ENCODE measurements at regions not wholly inside any gene's neighbourhood (a gene's known extent, or its start where the extent isn't known, plus 50 kb on each side); places are given as distances from the start of the nearest gene placed in this dataset.

GRCh38 chrX:13463608-13464007, 105.8 kb upstream of the EGFL6 start (continued):
- no peak for TF ChIP-seq SP1 (IDR thresholded peaks at IDR 0.05; ENCODE audit: low read depth, low read length)
- no peak for TF ChIP-seq JUN (IDR thresholded peaks at IDR 0.05; ENCODE audit: low read depth, low read length)
- no peak for TF ChIP-seq CHD1 (IDR thresholded peaks at IDR 0.05; ENCODE audit: low read depth, low read length)
- TF ChIP-seq POU5F1 (IDR thresholded peaks at IDR 0.05; ENCODE audit: low read depth, low read length), result no peak
- no peak for TF ChIP-seq RFX5 (IDR thresholded peaks at IDR 0.05; ENCODE audit: borderline replicate concordance, low read depth, low read length)
- no peak for TF ChIP-seq RXRA (IDR thresholded peaks at IDR 0.05; ENCODE audit: insufficient read depth, low read depth, low read length)
- no peak for TF ChIP-seq CTBP2 (IDR thresholded peaks at IDR 0.05; ENCODE audit: borderline replicate concordance, insufficient read depth, insufficient read length, low read length)
- TF ChIP-seq, protein P1, sequence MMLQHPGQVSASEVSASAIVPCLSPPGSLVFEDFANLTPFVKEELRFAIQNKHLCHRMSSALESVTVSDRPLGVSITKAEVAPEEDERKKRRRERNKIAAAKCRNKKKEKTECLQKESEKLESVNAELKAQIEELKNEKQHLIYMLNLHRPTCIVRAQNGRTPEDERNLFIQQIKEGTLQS (IDR thresholded peaks at IDR 0.05; ENCODE audit: insufficient read depth, low read depth, low read length), result no peak
- TF ChIP-seq E2F6 (IDR thresholded peaks at IDR 0.05), result no peak
- no peak for TF ChIP-seq CEBPB (IDR thresholded peaks at IDR 0.05; ENCODE audit: low read depth, low read length)
- TF ChIP-seq TEAD4 (IDR thresholded peaks at IDR 0.05; ENCODE audit: low read depth, low read length), result no peak
- TF ChIP-seq RNF2 (IDR thresholded peaks at IDR 0.05; ENCODE audit: borderline replicate concordance, low read depth, low read length, missing control alignments, poor library complexity, severe bottlenecking), result no peak
- TF ChIP-seq HDAC2 (IDR thresholded peaks at IDR 0.05; ENCODE audit: borderline replicate concordance in 1 of 2, low read depth in 2 of 2, low read length in 2 of 2), result no peak
- TF ChIP-seq POLR2AphosphoS5 (IDR thresholded peaks at IDR 0.05; ENCODE audit: low read depth, low read length), result no peak
- no peak for TF ChIP-seq JUND (IDR thresholded peaks at IDR 0.05; ENCODE audit: low read length)
- TF ChIP-seq SP2 (IDR thresholded peaks at IDR 0.05; ENCODE audit: low read length), result no peak

Data from H1 (cell line).